GM19438 (cell line): ENCODE measurements at regions not wholly inside any gene's neighbourhood (a gene's known extent, or its start where the extent isn't known, plus 50 kb on each side); places are given as distances from the start of the nearest gene placed in this dataset.
"Not testable (repeated sequence)": the region's sequence is repeated elsewhere in the genome, so short reads cannot be mapped to it uniquely, and the experiment has no call there.

Experiments used
- ATAC-seq: cut with Tn5 transposase; IDR thresholded peaks from one replicate; pipeline ENCODE4 v1.9.1; 2021; ENCODE audit warnings: low read depth; ENCODE audit not compliant: unreplicated experiment

- not testable (repeated sequence) for ATAC-seq
Observed at GRCh38 chr18:44362213-44362612, 318.5 kb upstream of the SETBP1 start.

- no peak for ATAC-seq
Observed at GRCh38 chr18:44370861-44371260, 309.8 kb upstream of the SETBP1 start.

DNA sequence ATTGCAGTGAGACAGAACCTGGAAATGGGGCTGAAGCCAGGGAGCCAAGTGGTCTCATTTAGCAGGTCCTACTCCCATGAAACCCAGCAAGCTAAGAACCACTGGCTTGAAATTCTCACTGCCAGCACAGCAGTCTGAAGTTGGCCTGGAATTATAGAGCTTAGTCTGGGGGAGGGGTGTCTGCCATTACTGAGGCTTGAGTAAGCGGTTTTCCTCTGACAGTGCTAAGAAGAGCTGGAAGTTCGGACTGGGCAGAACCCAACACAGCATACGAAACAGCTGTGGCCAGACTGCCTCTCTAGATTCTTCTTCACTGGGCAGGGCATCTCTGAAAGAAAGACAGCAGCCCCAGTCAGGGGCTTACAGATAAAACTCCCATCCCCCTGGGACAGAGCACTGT, 305.7 kb upstream of the SETBP1 start:
- no peak for ATAC-seq

DNA sequence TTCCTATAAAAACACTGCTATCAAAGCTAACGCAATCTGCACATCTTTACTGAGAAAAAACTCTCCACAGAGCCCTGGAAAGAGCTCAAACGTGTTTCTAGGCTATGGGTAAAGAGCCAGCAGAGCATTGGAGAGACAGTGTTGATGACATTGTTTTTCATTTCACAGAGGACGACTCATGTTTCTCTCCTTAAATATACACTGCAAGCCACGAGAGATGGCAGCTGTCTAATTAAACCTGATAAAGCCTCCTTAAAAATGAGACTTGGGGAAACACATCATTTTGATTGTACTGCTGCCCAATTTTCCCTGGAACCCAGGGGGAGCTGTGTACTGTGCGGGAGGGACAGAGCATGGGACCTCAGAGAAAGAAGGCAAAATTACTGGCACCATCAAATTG, 294.3 kb upstream of the SETBP1 start:
- ATAC-seq, result no peak

DNA sequence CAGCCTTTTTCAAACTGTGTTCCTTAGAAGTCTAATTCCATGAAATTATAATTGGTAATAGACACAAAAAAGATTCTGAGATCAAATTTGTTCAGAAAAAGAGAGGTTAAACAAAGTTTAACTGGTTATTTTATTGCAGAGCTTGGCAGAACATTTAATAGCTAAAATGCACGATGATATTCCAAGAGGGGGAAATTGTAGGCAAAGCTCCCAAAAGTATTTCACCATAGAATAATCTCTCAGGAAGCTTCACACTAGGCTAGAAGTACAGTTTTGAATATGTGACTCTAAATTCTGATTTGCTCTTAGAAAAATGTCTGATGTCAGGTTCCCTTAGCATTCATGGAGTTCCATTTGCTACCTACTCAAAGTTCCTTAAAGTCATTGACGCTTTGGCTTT, 292.4 kb upstream of the SETBP1 start:
- ATAC-seq, result no peak

DNA sequence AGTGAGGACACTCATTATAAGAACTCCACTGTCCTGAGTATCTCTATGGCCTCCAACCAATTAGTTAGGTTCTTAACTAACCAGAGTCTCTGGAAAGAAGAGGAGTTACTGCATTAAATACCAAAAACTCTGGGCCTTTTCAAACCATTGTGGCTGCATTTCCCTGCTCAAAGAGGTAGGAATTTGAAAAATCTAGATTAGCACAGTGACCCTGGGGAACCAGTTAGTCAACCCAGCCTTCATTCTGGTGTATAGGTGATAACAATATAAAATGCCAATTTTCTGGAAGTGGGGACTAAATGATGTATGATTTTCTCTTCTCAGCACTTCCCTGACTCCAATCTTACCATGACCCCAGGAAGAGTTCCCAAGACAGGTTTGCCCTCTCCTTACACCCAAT, 287.8 kb upstream of the SETBP1 start:
- no peak for ATAC-seq

- ATAC-seq, result no peak
Observed at GRCh38 chr18:44393406-44393805, 287.3 kb upstream of the SETBP1 start.

- no peak for ATAC-seq
Observed at GRCh38 chr18:44396550-44396949, 284.1 kb upstream of the SETBP1 start.

DNA sequence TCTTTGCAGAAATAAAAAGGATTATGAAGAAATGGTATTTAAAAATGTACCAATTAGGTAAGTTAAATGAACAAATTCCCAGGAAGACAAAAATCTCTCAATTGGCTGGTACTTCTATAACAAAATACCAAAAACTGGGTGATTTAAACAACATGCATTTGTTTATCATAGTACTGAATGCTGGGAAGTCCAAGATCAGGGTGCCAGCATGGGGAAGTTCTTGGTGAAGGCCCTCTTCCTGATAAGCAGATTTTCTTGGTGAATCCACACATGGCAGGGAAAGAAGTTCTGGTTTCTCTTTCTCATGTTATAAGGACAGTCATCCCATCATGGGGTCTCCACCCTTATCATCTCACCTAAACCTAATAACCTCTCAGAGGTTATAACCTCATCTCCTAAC, 271.6 kb upstream of the SETBP1 start:
- no peak for ATAC-seq

DNA sequence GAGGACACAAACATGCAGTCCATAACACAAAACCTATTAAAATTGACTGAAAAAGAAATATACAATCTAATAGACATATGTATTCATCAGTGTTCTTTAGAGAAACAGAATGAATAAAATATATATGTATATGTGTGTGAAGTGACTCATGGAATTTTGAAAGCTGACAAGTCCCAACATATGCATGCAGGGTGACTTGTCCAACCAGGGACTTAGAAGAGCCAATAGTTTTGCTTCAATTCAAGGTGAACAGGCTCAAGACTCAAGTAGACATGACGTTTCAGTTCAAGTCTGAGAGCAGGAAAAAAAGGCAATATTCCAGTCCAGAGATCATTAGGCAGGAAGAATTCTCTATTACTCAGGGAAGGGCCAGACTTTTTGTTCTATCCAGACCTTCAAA, 271.2 kb upstream of the SETBP1 start:
- no peak for ATAC-seq

DNA sequence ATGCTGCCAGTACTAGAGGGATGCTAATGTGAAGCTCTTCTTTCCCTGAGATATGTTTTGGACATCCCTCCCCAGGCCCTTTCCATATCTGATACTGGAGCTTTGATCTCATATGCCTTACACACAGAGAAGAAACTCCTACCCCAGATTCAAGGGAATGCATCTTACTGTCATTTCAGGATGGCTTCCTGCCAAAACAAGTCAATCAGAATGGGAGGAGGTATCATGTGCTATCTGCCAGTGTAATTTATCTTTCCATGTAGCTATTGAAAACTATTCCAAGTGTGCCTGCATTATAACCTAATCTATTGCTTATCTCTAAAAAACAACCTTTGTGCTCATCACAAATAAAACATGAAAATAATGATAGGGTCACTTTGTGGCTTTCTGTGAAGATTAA, 269.9 kb upstream of the SETBP1 start:
- no peak for ATAC-seq

DNA sequence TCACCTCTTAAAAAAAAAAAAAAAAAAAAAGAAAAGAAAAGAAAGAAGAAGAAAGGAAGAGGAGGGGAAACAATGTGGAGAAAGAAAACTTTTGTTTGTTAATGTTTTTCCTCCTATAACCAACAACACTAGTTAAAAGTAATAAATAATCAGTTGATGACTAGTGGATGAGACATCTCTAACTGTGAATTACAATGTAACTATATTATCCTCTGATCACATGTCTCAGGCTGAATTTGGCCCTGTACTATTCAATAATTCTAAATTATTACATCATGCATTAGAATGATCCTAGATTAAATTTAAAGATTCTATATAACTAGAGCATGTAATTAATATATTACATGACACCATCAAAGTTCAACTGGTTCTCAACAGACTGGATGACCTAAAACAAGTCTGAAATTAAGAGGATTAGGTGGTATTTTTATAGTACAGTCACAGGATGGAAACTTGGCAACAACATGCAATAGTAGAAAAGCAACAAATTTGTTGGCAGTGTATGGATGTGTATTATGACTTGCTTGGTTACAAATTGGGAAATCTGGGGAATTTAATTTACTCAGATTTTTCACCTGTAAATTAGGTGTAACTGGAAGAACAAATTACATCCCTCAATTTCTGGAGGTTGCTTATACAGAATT, 269.3 kb upstream of the SETBP1 start:
- no peak for ATAC-seq

GRCh38 chr18:44411976-44412375, 268.7 kb upstream of the SETBP1 start:
- ATAC-seq, result no peak

GRCh38 chr18:44423814-44424644, 256.7 kb upstream of the SETBP1 start:
- ATAC-seq, result no peak

GRCh38 chr18:44424645-44425035, 256.0 kb upstream of the SETBP1 start:
- ATAC-seq, result no peak

DNA sequence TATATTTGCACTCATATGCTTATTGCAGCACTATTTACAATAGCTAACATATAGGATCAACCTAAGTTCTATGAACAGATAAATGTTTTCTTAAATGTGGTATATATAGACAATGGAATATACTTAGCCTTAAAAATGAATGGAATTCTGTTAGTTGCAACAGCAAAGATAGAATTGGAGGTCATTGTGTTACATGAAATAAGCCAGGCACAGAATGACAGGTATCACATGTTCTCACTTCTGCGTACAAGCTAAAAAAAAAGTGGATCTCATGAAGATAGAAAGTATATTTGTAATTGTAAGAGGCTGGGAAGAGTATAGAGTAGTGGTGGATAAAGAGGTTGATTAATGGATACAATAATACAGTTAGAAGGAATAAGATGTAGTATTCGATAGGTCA, 255.5 kb upstream of the SETBP1 start:
- ATAC-seq, result no peak

- no peak for ATAC-seq
Observed at GRCh38 chr18:44437603-44438002, 243.1 kb upstream of the SETBP1 start.

- no peak for ATAC-seq
Observed at GRCh38 chr18:44450226-44450625, 230.5 kb upstream of the SETBP1 start.

DNA sequence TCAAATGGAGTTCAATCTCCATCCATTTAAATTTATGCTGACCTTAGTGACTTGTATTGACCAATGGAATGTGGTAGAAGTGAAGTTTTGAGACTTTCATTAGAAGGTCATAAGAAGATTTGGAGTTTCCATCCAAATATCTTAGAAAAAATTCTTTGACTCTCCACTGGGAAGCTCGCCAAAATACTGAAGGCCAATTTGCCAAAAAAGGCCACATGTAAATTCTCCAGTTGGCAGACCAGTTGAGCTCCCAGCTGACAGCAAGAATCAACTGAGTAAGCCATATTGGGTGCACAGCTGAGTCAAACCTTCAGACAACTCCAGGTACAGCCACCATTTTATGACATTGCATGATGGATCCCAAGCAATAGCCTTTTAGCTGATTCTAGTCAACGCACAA, 228.3 kb upstream of the SETBP1 start:
- no peak for ATAC-seq

GRCh38 chr18:44453505-44453904, 227.2 kb upstream of the SETBP1 start:
- no peak for ATAC-seq

GRCh38 chr18:44458777-44459176, 221.9 kb upstream of the SETBP1 start:
- ATAC-seq, result no peak
